Thyroid gland (tissue), 4 donors: ENCODE measurements at regions not wholly inside any gene's neighbourhood (a gene's known extent, or its start where the extent isn't known, plus 50 kb on each side); places are given as distances from the start of the nearest gene placed in this dataset.

Experiments used
- DNase-seq, 2 donors: peaks; one replicate each; pipeline ENCODE4 v3.0.0-alpha.2; 2019
- H3K27ac ChIP-seq, 3 donors: fragments of 200-600 bp; sonication (generic); 1 replicate in 2 of 3; 2 replicates in 1 of 3; pipeline ENCODE4 v1.5.1; 2016 to 2019; ENCODE audit warnings: mild to moderate bottlenecking in 1 of 3, moderate library complexity in 1 of 3
- H3K27me3 ChIP-seq: fragments of 200-600 bp; sonication (generic); one replicate; pipeline ENCODE4 v1.5.1; 2019
- H3K36me3 ChIP-seq, 2 donors: fragments of 200-600 bp; sonication (generic); one replicate each; pipeline ENCODE4 v1.5.1; 2016 to 2019
- H3K4me1 ChIP-seq, 2 donors: fragments of 200-600 bp; sonication (generic); one replicate each; pipeline ENCODE4 v1.5.1; 2017 to 2019
- H3K4me3 ChIP-seq, 3 donors: fragments of 200-600 bp; sonication (generic); replicated peaks in 1 of 3; 1 replicate in 2 of 3; 2 replicates in 1 of 3; pipeline ENCODE4 v1.5.1; 2016; ENCODE audit warnings: mild to moderate bottlenecking in 1 of 3
- H3K9me3 ChIP-seq: fragments of 200-600 bp; sonication (generic); one replicate; pipeline ENCODE4 v1.5.1; 2017
- POLR2A ChIP-seq, 2 donors: fragments of 450-650 bp; IDR thresholded peaks; one replicate each; pipeline ENCODE4 v1.6.1; 2017; ENCODE audit warnings: antibody characterized with exemption in 2 of 2, mild to moderate bottlenecking in 2 of 2, moderate library complexity in 1 of 2
- WGBS, 2 donors: methylation state at CpG; one replicate each; pipeline ENCODE4 v1.1.5; 2017; 5-methylcytosine and 5-hydroxymethylcytosine counted together
- intact Hi-C: fragments of 100-400 bp; cut with DNase I; formaldehyde crosslinking; loops from one replicate; pipeline ENCODE4 v1.15.1; 2023
- TF ChIP-seq, protein P1 (sequence below), 6 experiments: fragments of 200-600 bp in 3 of 6; fragments of 450-650 bp in 3 of 6; sonication (generic) in 3 of 6; IDR thresholded peaks; one replicate each; pipeline ENCODE4 v1.5.1; 2016 to 2019; ENCODE audit warnings: antibody characterized with exemption in 6 of 6, mild to moderate bottlenecking in 2 of 6, inconsistent platforms in 1 of 6, moderate library complexity in 1 of 6

DNA sequence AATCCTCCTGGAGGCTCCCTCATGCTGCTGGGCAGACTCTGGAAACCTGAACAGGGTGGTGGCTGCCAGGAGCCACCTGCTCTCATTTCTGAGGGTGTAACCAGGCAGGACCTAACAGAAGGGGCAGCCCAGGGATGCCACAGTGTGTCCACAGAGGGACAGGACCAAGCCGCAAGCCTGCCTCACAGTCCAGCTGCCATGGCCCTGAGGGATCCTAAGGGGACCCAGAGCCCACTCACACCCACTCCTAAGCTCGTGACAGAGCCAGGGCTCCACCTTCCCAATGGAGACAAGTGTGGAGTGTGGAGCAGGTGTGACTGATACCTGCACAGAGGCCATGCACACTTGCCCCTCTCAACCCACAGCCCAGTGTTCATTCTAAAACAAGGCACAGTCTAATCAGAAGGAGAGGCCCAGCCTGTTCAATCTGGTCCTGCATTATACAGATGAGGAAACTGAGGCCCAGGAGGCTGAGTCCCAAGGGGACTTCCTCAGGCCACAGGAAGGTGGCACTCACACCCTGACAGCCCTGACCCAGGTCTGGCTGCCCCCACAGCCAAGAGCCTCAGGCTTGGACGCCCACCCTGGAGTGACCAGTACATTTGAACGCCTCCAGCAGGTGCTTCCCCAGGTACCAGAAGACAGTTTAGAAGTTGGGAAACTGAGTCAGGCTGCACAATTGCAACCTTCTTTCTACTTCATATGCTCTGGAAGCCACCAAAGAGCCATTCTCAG is 220.1 kb downstream of the TUBA3C start:
- 58 to 79% methylated on average over 2 to 4 of the region's 4 CpGs for WGBS, 2 donors
- no peak overlapping the region for H3K27ac ChIP-seq
- DNase-seq, result no peak
- intact Hi-C loops, result no loop called here
- H3K36me3 ChIP-seq, result no peaks in the 10 kb centered on the region
- H3K4me1 ChIP-seq, result no peaks in the 10 kb centered on the region
- H3K4me3 ChIP-seq, result no peak overlapping the region
- H3K27me3 ChIP-seq, result no peaks in the 10 kb centered on the region
- no peak for TF ChIP-seq POLR2A (IDR thresholded peaks at IDR 0.05)
- H3K9me3 ChIP-seq, result no peaks in the 10 kb centered on the region

DNA sequence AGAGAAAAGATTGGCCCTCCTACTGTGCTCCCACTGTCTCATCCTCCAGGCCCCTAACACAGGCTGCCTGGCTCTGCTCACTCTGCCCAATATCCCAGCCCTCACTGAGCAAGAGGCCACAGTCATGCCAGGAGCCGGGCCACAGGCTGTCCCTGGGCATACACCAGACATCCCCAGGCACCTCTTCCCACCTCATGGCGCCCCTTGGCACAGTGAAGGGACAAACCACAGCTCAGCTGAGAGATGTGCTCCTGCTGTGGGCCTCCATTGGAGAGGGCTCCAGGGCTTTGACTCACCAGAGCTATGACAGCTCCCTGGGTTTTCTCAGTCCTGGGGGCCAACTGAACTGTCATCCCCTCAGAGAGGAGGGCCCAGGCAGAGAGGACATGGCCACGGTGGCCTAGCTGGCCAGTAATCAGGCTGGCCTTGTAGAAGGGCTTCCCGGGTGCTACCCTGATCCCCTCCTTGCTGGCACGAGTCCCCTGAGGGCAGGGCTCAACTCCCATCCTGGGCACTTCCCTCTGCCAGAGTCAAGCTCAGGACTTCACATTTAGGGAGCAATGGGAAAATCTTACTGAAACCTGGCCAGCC is 220.9 kb downstream of the TUBA3C start:
- intact Hi-C loops, result no loop called here
- no peak overlapping the region for H3K27ac ChIP-seq
- H3K9me3 ChIP-seq, result no peaks in the 10 kb centered on the region
- no peaks in the 10 kb centered on the region for H3K4me1 ChIP-seq
- H3K4me3 ChIP-seq, result no peak overlapping the region
- H3K27me3 ChIP-seq, result no peaks in the 10 kb centered on the region
- TF ChIP-seq POLR2A (IDR thresholded peaks at IDR 0.05), result no peak
- TF ChIP-seq, protein P1, sequence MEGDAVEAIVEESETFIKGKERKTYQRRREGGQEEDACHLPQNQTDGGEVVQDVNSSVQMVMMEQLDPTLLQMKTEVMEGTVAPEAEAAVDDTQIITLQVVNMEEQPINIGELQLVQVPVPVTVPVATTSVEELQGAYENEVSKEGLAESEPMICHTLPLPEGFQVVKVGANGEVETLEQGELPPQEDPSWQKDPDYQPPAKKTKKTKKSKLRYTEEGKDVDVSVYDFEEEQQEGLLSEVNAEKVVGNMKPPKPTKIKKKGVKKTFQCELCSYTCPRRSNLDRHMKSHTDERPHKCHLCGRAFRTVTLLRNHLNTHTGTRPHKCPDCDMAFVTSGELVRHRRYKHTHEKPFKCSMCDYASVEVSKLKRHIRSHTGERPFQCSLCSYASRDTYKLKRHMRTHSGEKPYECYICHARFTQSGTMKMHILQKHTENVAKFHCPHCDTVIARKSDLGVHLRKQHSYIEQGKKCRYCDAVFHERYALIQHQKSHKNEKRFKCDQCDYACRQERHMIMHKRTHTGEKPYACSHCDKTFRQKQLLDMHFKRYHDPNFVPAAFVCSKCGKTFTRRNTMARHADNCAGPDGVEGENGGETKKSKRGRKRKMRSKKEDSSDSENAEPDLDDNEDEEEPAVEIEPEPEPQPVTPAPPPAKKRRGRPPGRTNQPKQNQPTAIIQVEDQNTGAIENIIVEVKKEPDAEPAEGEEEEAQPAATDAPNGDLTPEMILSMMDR (IDR thresholded peaks at IDR 0.05), result no peak
- 41 to 75% methylated on average over 3 to 5 of the region's 5 CpGs for WGBS, 2 donors
- no peak for DNase-seq
- H3K36me3 ChIP-seq, result no peaks in the 10 kb centered on the region

DNA sequence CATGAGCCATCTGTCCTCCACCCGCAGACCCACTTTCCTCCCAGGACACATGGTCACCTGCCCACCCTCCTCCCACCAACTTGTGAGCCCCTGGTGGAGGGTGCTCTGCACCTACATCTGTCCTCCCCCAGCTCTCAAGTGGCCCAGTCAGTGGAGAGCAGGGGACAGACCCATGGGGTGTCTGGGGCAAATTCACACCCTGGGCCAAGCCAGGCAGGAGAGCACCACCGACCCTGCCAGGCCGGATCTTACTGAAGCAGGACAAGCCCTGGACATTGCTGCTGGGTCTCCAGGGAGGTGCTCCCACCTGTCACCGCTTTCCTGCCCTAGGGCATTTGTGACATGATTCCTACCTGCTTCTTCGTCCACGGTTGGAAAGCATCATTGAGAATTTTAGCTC is 221.6 kb downstream of the TUBA3C start:
- H3K27me3 ChIP-seq, result no peaks in the 10 kb centered on the region
- TF ChIP-seq POLR2A (IDR thresholded peaks at IDR 0.05), result no peak
- TF ChIP-seq, protein P1 (IDR thresholded peaks at IDR 0.05), result no peak
- no peaks in the 10 kb centered on the region for H3K9me3 ChIP-seq
- H3K4me3 ChIP-seq, result no peak overlapping the region
- H3K27ac ChIP-seq, result no peak overlapping the region
- H3K4me1 ChIP-seq, result no peaks in the 10 kb centered on the region
- no peaks in the 10 kb centered on the region for H3K36me3 ChIP-seq
- DNase-seq, result no peak
- WGBS, 2 donors, result 81 to 82% methylated on average over 5 to 6 of the region's 6 CpGs
- intact Hi-C loops, result no loop called here

DNA sequence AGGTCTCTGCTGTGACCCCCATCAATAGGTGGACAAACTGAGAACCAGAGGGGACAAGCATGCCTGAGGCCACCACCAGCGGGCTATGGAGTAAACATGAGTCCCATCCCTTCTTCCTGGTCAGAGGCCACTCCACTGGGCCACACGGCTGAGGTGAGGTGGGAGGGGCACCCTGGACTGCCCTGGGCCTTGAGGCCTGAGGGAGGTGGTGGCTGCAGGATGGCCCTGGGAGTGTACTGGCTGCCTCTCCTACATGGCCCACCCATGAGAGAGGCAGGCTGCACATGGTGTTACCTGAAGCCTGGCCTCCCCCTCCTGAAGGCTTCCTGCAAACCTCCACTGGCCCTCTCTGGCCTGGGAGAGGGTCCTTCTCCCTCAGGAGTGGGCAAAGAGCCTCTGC is 222.4 kb downstream of the TUBA3C start:
- Histone ChIP-seq H3K36me3 (no peaks in the 10 kb centered on the region), H3K4me1 (no peaks in the 10 kb centered on the region), H3K4me3 (no peak overlapping the region), H3K9me3 (no peaks in the 10 kb centered on the region), H3K27ac (no peak overlapping the region), H3K27me3 (no peaks in the 10 kb centered on the region)
- DNase-seq, result no peak
- TF ChIP-seq POLR2A (IDR thresholded peaks at IDR 0.05), result no peak
- TF ChIP-seq, protein P1 (IDR thresholded peaks at IDR 0.05), result no peak
- 33% methylated on average over 1 of the region's 2 CpGs; no CpG with 5 or more reads in 1 of the 2 donors for WGBS, 2 donors
- intact Hi-C loops, result no loop called here

GRCh38 chr13:18956473-18957078 is 225.0 kb downstream of the TUBA3C start:
- H3K27ac ChIP-seq, result no peak overlapping the region
- DNase-seq, result no peak
- 77 to 78% methylated on average over 4 of the region's 4 CpGs for WGBS, 2 donors
- H3K9me3 ChIP-seq, result no peaks in the 10 kb centered on the region
- H3K27me3 ChIP-seq, result no peaks in the 10 kb centered on the region
- TF ChIP-seq, protein P1 (IDR thresholded peaks at IDR 0.05), result no peak
- no peak for TF ChIP-seq POLR2A (IDR thresholded peaks at IDR 0.05)
- intact Hi-C loops, result no loop called here
- no peaks in the 10 kb centered on the region for H3K4me1 ChIP-seq
- no peak overlapping the region for H3K4me3 ChIP-seq
- no peaks in the 10 kb centered on the region for H3K36me3 ChIP-seq
